OCI-M1 (cell line): ENCODE measurements at regions not wholly inside any gene's neighbourhood (a gene's known extent, or its start where the extent isn't known, plus 50 kb on each side); places are given as distances from the start of the nearest gene placed in this dataset.
A peak's percentile ranks its signal among the peaks of the same experiment; 100 is the strongest.

ENCODE experiments used
- DNase-seq: peaks from one replicate; lab custom pipeline; 2025; lab: John Stamatoyannopoulos, UW

DNA sequence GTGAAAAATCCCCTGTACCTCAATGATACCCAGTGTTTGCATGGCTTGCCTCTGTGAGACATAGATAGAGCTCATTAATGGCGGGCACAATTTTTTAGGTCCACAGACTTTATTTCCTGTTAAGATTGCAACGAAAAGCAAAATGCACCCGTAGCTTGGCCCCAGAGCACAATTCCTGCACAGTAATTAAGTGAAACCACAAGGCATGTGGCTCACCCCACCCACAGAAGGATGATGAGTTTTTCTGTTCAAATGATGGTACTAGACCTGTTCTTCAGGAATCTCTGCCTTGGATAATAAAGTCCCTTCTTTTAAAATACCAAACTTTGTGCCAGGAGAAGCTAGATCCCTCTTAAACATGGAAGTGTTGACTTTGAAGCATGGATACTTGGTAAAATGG, 738.1 kb downstream of the QKI start:
- DNase-seq, result no peak

DNA sequence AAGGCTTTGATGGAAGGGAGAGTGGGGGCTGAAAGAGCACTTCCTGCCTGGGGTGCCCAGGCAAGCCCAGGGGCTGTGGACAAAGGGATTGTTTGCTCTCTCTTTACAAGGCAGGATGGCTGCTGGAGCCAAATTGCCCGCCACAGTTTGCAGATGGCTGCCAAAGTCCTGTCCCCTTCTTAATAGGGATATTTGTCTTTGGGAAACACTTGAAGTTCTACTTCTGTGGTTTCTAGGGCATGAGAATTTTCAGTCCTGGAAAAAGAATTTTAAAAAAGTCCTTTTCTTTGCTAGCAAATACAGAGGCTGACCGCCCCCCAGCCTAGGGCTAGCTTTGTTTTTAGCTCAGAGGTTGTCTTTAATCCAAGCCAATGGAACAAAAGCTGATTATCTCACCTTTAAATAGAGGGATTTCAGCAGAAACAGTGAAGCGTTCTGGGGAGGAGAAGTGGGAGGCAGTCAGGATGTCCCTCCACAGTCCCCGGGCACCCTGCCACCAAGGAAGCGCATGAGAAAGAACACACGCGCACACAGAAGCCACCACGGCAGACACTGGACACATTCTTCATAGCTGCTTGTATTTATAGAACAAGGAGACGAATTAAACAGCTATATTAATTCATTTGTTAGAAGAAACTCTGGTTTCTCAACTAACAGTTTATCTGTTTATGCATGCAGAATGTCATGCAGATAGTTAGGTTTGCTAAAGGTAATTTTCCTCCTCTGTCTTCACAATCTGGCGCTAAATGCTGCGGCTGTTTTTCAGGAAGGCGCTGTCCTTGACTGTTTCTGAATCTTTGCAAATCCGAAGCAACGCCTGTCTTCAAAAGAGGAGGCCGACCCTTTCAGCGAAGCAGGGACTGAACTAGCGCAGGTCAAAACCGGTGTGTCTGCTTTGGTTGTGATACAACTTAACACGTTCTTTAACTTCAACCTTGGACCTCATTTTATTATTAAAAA, 736.9 kb downstream of the QKI start:
- no peak for DNase-seq

DNA sequence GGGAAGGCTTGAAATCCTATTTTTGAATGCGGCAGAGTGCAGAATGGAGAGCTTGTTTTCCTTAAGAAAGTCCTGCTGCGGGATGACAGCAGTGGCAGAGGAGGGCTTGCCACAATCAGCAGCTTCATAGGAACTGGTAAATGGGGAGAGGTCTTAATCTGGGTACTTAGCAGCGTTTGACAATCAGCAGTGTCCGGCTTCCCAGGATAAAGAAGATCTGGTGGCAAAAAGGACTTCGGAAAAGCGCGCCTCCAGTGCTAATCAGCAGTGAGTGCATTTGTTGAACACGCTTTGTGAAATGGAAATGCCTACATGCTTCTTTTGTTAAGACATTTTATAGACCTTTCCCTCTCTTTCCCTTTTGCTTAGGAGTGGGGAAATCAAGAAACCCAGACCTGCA, 735.7 kb downstream of the QKI start:
- no peak for DNase-seq

DNA sequence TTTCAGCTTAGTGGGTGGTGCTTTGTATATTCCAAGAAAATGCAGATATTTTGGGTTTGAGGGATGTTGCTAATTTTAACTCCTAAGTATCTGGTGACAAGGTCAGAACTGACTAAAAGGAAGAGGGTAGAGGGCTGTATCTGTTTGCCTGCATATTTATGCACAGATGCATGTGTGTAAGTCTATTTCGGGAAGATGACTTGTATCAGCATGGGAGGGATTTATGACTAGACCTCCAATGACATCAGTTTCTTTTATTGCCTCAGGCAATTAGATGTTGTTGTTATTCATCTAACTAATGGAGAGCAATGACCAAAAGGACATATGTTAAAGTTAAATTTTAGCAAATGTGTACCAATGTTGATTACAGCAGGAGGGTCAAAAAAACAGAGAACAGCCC, 734.3 kb downstream of the QKI start:
- DNase-seq, result peak; percentile 15

DNA sequence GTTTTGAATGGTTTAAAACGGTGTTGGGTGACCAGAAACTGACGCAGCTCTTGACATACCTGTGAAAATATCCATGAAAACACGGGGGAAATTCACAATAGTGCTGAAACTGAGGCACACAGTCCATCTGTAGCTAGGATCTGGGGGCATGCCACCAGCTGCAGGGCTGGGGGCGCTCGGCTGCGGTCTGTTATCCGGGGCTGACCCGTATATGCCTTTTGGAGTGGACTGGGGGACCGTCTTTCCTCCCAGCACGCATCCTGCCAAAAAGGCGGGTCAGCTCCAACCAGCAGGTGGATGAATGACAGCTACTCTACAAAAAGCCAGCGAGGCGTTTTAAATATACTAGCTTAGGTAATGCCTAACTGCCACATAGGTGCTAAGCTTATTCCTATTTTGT, 729.8 kb downstream of the QKI start:
- no peak for DNase-seq

DNA sequence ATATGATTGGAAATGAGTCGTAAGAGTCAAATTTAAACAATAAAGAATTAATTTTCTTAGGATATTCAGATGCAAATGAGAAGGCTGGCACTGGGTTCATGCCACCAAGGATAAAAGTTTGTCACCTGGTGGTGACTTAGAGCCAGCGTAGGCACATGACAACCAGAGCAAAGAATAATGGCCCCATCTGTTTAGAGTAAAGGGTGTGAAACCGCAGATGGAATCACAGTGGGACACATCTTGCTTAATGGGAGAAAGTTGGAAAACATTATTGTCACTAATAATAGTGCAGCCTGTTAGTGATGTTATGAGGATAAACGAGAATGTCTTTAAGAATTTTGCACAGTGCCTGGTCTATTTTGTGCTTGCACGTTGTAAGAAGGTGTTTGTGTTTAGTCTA, 727.8 kb downstream of the QKI start:
- DNase-seq, result no peak

DNA sequence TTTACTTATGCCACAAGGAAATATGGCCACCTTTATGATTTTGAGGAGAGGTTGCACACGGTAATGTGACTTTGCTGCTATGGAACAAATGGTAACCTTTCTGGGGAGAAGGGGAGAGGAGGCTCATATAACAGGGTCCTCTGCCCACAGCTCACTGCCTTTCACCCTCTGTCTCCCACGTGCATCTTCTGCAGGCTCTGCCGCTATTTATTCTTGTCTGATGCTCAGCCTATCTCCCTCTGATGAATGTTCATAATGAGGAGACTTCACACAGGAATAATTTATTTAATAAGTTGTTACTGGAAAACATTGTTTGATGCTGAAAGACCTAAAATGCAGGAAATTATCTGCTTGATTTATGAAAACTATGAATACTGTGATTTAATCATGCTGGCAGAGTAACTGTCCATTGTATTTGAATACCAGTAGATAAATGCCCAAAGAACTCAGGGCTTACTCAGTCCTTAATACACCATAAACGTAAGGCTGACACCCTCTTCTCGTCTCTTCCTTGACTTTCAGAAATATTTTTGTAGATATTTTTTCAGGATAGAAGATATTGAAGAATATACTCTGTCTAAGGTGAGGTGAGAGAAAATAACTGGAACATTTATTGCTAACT, 721.1 kb downstream of the QKI start:
- DNase-seq, result no peak

DNA sequence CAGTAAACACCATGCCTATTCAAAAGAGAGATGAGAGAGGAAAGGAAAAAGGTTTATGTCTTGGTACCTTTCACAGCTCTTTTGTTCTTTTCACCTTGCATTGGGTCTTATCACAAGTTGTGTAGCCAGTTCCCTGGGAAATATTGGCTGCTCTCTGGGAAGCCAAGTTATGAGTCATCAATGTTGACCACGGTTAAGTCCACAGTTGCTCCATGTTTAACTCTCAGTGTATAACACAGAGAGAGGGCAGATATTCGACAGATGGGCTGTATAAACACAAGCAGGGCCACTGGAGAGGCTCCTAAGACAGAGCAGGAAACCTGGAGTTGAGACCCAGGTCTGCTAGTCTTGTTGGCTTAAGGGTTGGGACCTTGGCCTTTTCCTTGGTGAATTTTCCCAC, 718.6 kb downstream of the QKI start:
- peak; percentile 20 for DNase-seq

DNA sequence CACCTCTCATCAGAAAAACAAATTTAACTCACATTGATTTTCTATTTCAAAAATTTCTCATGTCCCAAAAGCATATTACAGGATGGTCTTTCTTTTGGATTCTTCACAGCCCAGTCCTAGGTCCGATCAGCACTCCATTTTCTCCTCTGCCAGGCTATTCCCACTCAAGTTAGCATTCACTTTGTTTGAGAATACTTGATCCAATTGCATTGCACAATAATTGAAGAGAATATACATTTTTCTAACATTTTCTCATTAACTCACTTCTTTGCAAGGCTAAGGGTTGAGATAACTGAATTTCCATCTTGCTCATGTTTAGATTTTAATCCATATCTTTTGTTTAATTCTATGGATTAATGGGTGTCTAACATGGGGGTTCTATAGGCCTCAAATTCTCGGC, 716.1 kb downstream of the QKI start:
- DNase-seq, result no peak

DNA sequence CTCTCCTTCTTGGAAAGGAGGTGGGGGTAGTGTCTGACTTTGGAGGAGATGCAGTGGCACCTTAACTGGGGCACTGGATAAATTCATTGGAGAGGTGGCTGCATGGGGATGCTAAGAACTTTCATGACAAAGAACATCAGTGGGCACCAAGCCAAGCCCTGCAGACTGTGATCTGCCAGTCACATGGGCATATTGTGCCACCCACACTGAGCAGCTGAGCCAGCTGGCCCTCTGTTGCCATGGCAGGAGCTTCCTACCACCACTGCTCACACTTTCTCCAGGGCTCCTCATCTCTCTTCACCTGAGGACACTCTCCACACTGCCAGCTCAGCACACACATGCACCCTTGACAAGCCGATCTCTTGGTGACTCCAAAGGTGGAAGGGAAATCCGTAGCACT, 715.6 kb downstream of the QKI start:
- no peak for DNase-seq

DNA sequence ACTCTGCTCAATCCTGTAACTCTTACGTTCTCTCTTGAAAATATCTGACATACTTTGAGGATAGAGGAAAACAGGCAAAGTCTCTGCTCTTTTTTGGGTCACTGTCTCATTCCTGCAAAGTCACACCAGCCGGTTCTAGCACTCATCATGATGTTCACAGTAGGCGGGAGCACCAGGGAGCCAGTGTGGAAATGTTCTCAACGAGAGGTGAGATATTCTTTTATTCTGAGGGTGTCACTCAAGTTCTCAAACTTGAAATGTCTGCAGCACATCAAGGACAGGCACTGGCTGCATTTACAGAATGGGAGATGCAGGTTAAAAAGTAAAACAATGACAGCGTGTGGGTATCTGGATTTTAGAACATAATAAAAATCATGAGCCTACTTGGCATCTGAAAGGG, 714.7 kb downstream of the QKI start:
- no peak for DNase-seq

DNA sequence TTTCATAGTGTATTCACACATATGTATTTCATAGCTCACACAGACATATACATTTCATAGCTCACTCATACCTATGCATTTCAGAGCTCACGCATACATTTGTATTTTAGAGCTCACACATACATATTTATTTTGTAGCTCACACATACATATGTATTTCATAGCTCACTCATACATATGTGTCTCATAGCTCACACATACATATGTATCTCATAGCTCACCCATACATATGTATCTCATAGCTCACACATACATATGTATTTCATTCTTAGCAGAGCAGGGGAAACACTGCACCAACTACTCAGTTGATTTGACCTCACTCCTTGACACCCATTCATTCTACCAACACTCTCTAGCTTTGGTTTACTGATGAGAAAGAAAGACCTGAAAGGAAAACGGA, 713.6 kb downstream of the QKI start:
- no peak for DNase-seq

DNA sequence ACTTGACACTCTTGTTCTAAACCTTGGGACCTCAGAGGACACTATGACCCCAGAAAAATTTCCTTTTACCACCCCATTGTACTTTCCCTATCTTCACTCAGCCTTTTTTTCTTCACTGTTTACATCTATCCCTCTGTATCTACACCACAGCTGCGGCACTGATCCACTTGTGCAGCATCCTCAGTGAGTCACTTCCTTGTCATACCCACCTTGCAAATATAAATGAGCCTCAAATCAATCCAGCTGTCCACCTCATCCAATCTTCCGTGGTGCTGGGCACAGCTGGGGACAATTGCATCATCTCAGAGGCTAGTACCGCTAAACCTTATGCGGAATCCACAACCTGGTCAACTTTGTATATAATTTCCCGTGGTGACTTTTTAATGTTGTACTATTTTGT, 710.5 kb downstream of the QKI start:
- no peak for DNase-seq

DNA sequence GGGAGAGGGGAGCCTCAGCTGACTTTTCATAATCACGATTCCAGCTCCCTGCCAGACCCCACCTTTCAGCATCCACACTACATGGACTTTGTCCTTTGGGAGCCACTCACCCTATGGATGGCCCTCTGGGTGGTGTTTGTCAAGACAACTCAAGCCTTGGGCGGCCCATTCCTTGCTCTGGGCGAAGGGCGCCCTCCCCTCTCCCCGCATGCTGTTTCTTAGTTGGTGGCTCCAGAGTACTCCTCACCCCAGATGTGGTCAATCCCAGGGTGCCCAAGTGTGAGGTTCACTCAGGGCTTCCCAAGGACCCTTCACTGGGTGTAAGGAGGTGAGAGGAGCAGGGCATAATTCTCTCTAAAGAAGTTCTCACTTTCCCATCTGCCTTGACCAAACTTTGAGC, 710.0 kb downstream of the QKI start:
- DNase-seq, result no peak

DNA sequence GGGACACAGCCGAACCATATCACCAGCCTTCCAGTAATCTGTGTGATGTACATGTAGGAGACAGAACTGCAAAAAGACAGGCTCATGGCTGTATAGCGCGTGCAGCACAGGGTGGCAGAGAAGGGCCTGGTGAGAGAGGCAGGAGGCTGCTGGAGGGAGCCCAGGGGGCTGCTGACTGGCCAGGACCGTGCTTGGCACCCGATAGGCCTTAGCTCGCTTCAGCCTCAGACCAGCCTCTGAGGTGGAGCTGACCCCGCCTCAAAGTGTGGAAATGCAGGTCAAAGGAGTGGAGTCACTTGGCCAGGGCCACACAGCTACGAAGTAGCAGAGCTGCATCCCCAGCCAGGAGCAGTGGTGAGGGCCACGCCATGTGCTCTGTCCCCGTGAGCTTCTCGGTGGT, 707.6 kb downstream of the QKI start:
- no peak for DNase-seq

DNA sequence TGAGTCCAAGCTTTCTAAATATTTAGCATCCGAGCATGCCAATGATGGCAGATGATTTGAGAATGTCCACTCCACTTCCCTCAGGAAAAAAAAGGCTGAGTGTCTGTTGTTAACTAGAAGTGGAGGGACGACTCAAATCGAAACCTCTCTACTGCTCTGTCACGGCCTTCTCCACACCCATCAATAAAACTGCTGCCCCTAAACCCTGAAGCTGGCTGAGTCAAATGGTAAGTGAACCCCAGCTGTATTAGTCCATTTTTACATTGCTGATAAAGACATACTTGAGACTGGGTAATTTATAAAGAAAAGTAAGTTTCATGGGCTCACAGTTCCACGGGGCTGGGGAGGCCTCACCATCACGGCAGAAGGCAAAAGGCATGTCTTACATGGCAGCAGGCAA, 707.0 kb downstream of the QKI start:
- no peak for DNase-seq

DNA sequence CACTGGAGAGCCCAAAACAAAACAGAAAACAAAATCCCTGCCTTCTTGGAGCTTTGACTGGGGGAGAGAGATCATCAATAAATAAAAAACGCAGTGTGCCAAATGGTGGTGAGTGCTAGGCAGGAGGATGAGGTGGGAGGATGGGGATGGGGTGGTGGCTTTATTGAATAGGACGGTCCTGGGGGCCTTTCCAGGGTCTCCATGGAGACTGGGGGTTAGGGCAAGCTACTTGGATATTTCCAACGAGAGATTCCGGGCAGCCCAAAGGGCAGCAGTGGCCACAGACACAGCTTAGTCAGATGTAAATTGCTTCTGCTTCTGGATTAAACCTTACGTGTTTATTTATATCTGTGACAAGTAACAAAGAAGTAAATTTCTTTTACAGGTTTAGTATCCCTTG, 700.1 kb downstream of the QKI start:
- DNase-seq, result no peak

DNA sequence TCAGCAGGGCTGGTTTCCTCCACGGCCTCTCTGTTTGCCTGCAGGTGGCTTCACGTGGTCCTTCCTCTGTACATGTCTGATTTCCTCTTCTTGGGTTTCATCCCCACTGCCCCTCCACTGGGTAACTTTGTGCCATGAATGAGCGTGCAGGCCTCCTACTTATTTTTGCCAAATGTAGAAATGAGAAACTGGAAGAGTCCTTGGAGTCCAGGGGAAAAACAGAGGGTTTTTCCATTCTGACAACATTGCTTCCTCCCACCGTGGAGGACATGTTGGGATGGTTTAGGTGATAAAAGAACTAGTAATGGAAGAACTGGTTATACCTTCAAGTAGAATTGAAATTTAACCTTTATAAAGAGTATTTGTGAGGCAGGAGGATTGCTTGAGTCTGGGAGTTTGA, 699.5 kb downstream of the QKI start:
- no peak for DNase-seq

DNA sequence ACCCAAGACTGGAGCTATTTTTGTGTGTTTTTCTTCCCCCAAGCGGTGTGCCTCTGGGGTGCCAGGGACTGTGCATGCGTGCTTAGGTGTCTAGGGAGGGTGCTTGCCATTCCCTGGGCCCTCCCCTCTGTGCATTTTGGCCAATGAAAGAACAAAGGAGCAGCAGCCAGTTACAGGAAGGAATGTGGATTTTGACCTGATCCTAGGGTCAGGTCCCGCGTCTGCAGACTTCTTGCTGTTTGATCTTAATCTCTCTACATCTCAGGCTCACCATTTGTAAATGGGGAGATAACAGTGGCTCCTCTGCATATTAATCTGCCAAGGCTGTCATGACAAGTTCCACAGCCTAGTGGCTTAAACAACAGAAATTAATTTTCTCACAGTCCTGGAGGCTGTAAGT, 699.1 kb downstream of the QKI start:
- DNase-seq, result no peak

DNA sequence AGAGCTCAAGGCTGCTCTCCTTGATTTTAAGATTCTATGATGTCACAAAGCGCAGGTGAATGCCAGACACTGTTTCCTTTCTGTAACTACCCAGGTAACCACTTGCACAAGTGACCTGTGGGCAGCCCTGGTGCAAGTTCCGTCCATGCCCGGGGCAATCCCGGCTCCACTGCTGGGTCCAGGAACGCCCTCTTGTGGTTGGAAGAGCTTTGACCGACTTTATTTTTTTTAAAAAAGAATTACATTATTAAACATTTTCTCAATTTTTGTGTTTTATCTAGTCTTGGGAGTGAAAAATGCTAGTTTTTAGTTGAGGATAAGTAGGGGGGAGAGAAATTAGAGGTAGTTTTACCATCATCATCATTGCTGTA, 695.2 kb downstream of the QKI start:
- peak; percentile 70 for DNase-seq

DNA sequence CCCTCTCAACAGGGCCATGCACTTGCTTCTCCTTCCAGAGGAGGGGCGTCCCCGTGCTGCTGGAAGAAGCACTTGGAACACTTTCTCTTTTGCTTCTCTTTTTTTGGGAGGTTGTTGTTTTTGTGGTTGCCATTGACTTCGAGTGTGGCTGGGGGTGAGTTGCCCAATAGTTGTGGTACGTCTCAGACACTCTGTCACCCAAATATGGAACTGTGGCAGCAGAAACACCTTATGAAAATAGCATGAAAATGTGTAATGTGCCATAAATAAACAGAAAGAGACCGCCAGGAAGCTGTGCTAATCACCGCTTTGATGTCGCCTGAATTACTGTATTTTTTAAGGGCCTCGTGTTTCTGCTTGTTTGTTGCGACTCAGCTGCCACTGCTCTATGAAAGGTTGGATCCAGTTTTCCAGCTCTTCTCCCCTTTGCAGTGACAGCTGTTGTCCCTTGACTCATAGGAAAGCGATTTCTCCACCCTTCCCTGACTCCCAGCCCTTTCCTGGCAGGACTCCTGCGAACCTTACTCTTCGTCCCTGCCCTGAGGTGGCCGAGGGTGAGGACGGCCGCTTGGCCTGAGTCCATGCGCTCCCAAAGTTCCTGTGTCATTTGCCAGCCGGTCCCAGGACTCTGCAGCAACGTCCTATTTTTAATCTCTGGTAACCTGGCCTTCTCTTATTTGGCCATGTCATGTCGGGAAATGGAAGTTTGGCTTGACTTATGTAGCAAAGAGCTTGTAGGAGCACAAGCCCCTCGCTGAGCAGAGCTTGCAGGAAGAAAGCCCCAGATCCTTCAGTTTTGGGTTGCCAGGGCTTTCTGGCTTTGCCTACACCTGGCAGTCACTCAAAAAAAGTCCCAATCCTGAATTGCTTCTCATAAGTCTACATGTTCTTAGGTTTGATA, 694.6 kb downstream of the QKI start:
- peak; percentile 70 for DNase-seq

DNA sequence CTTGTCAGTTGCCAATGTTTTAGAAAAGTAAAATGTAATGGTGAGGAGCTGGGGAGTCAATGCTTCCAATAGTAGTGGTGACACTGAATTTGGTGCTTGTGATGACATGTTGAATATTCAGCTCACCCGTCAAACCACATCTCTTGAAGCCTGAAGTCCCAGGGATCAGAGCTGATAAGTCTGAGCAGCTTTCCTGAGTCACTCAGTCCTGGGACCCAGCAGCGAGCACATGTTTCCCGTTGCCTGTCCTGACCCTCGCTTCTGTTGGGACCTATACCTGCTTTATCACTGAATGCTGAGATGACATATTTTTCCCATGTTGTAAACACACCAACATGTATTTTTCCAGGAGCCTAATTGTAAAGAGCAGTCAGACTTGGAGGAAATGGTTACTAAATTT, 693.6 kb downstream of the QKI start:
- peak; percentile 46 for DNase-seq
